GM10266 (cell line): ENCODE measurements at regions not wholly inside any gene's neighbourhood (a gene's known extent, or its start where the extent isn't known, plus 50 kb on each side); places are given as distances from the start of the nearest gene placed in this dataset.

Experiments used
- DNase-seq: peaks from one replicate; pipeline ENCODE4 v3.0.0; 2012; ENCODE audit errors: extremely low spot score
- CTCF ChIP-seq: IDR thresholded peaks from 2 replicates; pipeline ENCODE4 v1.5.1; 2012; ENCODE audit warnings: mild to moderate bottlenecking, low read depth; ENCODE audit not compliant: control insufficient read depth, insufficient read depth; ENCODE audit errors: missing control alignments

GRCh38 chr6:65943051-65943450, 236.0 kb upstream of the EYS start:
- DNase-seq = no peak
- TF ChIP-seq CTCF = no peak

GRCh38 chr6:65938000-65938399, 231.0 kb upstream of the EYS start:
- no peak for TF ChIP-seq CTCF
- no peak for DNase-seq

- DNase-seq = no peak
- TF ChIP-seq CTCF = no peak
Observed at GRCh38 chr6:65935412-65935811, 228.4 kb upstream of the EYS start.

DNA sequence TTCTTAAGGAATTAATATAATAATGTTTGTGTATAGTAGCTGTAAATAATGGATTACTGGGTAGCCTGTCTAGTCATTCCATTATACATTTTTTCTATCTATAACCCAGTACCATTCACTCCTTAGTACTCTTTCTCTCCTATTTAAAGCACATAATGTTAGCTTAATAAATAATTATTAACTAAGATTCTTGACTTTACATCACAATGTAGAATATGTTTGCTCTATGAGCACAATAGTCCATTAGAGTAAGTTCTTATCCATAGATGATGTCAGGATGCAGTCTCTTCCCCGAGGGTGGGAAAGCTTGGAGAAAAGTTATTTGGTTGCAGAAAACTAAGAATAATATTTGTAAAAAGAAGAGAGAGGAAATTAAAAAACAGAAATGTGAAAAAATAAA, 226.4 kb upstream of the EYS start:
- no peak for TF ChIP-seq CTCF
- DNase-seq = no peak

GRCh38 chr6:65927141-65927540, 220.1 kb upstream of the EYS start:
- no peak for DNase-seq
- TF ChIP-seq CTCF = no peak

DNA sequence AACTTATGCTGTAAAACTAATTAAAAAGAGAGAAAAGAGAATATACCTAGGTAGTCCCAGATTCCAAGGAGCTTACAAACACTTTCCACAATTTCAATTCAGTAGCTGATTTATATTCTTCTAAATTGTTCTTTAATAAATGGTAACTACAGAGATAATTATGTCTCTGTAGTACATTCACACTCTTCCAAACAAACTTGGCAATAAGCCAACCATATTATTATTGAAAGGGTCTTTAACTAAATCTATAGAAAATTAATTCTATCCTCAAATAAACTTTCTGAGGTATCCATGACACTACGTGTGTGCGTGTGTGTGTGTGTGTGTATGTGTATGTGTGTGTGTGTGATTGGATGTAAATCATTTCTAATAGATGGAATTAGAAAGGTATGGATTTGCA, 217.4 kb upstream of the EYS start:
- no peak for TF ChIP-seq CTCF
- DNase-seq = no peak

GRCh38 chr6:65922049-65922448, 215.0 kb upstream of the EYS start:
- TF ChIP-seq CTCF = no peak
- no peak for DNase-seq
